Heart left ventricle (tissue), 13 donors: ENCODE measurements at regions not wholly inside any gene's neighbourhood (a gene's known extent, or its start where the extent isn't known, plus 50 kb on each side); places are given as distances from the start of the nearest gene placed in this dataset.

Experiments used
- POLR2A ChIP-seq, 2 donors: fragments of 450-650 bp; IDR thresholded peaks; one replicate each; pipeline ENCODE4 v1.6.1; 2017; ENCODE audit warnings: antibody characterized with exemption in 2 of 2, mild to moderate bottlenecking in 2 of 2, moderate library complexity in 2 of 2
- TF ChIP-seq, protein P1 (sequence below), 12 donors: fragments of 200-600 bp; sonication (generic) in 4 of 12; IDR thresholded peaks; one replicate each; pipeline versions ENCODE4 v1.5.0 to v1.8.0; 2018 to 2022; ENCODE audit warnings: antibody characterized with exemption in 12 of 12, mild to moderate bottlenecking in 5 of 12
- donor health status: ischemic (EF 13 %, LVEDD 7.1; RV severe dilation, severe dysfunction).
- donor health status: DM: no; HTN: yes; CAD: no.
- donor health status: DM: no; HTN: no; CAD: no.
- donor health status: ischemic (EF 25% LVEDD 6.9; RV normal size, moderate dysfunction).
- donor health status: ischemic (EF 25% LVEDD 5.7; RV mildly dilated, moderate dysfunction).
- donor health status: ischemic (EF 35%, LVEDD 5.7; RV mildly dilated, moderate dysfunction).
- donor health status: nonischemic (EF 11% LVEDD 7.7; RV severe dilation, severe dysfunction).
- donor health status: DM: yes; HTN: yes; CAD: no.
- donor health status: PGD.
- donor health status: ischemic (EF 29% LVEDD 5.4; RV normal size, mild dysfunction).
- donor health status: nonischemic (EF 23%, LVEDD 6.1; RV moderate dilation, normal function).

DNA sequence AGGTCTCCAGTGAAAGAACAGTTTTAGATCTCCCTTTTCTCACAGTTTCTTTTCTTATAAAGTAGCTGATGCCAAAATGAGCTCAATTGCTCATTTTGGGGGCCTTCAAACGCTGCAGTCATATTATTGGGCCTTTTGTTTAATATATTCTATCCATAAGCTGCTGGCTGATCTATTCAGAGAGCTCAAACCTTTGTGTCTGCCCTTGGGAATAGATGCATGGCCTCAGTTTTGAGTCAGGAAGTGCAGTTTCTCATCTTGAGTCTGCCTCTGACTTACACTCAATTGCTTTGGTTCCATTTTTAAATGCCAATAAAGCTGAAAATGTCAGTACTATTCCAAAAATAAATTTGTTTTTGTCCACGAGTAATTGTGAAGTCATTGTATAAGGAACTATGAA lies 468.9 kb downstream of the KLF12 start:
- TF ChIP-seq, protein P1, sequence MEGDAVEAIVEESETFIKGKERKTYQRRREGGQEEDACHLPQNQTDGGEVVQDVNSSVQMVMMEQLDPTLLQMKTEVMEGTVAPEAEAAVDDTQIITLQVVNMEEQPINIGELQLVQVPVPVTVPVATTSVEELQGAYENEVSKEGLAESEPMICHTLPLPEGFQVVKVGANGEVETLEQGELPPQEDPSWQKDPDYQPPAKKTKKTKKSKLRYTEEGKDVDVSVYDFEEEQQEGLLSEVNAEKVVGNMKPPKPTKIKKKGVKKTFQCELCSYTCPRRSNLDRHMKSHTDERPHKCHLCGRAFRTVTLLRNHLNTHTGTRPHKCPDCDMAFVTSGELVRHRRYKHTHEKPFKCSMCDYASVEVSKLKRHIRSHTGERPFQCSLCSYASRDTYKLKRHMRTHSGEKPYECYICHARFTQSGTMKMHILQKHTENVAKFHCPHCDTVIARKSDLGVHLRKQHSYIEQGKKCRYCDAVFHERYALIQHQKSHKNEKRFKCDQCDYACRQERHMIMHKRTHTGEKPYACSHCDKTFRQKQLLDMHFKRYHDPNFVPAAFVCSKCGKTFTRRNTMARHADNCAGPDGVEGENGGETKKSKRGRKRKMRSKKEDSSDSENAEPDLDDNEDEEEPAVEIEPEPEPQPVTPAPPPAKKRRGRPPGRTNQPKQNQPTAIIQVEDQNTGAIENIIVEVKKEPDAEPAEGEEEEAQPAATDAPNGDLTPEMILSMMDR (IDR thresholded peaks at IDR 0.05), result no peak
- no peak for TF ChIP-seq POLR2A (IDR thresholded peaks at IDR 0.05)
